Suppressor macrophage (primary cell): ENCODE measurements at regions not wholly inside any gene's neighbourhood (a gene's known extent, or its start where the extent isn't known, plus 50 kb on each side); places are given as distances from the start of the nearest gene placed in this dataset.
"Not testable (repeated sequence)": the region's sequence is repeated elsewhere in the genome, so short reads cannot be mapped to it uniquely, and the experiment has no call there.

Experiments used
- DNase-seq, 4 experiments: peaks; one replicate each; pipeline ENCODE4 v3.0.0-alpha.2; 2020 to 2022

DNA sequence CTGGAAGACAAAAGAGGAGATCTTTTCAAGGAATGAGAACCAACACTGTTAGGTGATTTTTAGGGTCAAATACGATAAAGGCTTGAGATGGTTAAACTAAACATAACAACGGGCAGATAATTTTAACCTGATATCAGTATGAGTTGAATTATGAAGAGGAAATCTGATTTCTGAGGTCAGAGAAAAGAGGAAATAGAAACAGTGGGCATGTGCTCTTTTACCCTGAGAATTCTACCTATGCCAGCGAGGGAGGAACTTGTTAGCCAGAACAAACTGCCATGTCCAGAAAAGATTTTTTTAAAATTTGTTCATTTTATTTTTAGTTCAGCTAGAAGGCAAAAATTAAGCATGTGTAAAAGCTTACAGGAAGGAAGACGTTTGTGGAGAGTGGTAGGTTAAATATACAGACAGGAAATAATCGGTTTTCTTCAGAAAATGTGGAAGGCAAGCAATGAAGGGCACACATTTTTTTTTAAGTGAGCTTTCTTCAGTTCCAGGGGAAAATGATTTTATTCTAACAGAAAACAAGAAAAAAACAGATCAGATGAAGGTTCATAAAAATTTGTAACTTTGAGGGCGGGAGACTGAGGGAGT lies 1745.3 kb downstream of the MRPL39 start:
- DNase-seq = peak in 2 of 4 experiments; percentile 10

DNA sequence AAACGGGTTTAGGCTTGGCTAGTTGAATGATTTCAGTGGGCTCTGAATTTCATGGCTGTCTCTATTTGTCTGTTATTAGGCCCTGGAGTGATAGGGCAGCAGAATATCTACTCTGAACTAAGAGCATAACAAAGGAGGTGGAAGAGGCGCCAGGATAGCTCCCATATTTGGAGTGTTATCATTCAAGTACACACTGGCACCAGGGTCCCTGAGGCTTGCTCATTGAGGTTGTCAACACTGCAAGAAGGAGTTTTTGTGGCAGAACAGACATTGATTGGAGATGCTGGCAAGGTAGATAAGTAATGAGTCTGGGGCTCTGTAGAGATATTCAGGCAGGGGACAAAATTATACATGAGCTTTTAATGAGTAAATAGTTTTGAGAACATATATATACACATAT lies 1748.4 kb downstream of the MRPL39 start:
- no peak for DNase-seq

DNA sequence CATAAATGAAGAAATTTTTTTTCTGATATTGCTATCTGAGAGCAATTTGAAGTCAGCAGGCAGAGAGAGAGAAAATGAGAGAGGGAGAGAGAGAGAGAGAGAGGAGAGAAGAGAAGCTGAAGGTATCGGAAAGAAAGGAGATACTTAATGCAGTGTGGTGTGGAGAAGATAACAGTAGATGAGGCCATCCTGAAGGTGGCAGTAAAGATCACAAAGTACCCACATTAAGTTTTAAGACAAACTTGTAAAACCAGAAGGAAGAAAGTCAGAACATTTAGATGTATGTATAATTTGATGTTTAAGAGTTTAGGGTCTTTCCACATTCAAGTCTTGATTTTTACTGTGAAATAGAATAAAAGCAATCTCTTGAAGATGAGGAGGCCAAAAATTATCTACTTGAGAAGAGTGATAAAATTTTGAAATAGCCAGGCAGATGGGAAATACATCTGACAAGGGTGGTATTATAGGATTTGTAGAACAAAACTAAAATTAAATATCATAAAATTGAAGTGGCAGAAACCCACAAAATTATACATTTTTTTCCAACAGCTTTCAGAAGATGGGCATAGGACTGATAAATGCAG lies 1753.4 kb downstream of the MRPL39 start:
- DNase-seq = peak; percentile 36 to 63 (median 42)

DNA sequence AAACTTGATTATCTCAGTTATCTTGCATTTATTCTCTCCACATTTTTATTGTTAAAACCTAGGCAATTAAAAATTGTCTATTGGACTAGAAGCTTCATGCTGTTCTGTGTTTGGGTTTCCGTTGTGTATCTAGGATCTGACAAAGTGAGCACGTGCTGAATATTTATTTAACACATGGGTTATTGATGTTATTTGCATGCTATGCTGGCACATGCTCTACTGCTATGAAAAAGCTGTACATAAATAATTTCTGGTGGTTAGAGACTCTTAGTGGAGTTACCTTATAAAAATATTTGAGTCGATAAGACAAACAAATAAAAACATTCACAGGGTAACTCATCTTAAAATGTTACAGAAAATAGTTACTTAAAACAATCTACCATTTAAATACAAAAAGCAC lies 1769.7 kb downstream of the MRPL39 start:
- DNase-seq = no peak

DNA sequence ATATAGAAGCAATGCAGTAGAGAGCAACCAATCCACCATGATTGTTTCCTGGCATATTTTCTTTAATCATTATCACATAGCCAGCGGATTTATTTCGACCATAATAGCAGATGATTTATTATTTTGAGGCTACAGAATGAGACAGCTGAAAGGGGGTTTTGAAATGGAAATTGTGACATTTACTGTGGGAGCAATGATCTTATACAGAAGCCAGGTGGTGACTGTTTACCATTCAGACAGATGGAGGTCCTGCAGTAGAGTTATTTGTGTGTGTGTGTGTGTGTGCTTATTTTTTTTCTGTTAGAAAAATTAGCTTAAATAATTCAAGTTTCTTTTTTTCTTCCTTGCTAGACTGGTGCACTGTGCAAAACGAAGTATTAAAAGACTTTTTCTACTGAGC lies 1784.5 kb downstream of the MRPL39 start:
- DNase-seq = no peak

DNA sequence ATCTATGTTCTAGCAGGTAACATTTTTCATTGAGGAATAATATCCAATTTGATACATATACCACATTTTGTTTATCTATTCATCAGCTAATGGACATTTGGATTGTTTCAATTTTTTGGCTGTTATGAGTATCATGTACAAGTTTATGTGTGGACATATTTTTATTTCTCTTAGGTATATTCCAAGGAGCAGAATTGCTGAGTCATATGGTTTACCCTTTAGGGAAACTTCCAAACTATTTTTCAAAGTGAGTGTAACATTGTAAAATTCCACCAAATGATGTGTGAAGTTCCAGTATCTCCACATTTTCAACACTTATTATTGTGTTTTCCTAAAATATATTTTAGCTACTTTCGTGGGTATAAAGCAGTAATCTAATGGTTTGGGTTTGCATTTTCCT lies 1789.9 kb downstream of the MRPL39 start:
- no peak for DNase-seq

DNA sequence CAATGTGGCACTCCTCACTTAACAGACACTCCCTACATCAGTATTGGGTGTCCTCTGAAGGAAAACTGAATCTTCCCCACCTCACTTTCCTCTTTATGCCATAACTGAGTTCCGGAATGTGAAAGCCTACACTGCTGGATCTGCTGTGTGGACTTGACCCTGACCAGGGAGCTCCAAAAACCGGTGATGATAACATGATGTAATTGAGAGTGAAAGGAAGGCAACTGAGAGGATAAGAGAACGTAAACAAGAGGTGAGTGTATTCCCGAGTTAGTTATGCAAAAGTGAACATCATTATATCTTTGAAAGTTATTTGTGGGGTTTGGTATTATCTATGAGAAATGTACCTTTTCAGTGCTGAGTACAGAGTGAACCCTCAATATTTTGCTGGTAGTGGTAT lies 1794.8 kb downstream of the MRPL39 start:
- DNase-seq = no peak

DNA sequence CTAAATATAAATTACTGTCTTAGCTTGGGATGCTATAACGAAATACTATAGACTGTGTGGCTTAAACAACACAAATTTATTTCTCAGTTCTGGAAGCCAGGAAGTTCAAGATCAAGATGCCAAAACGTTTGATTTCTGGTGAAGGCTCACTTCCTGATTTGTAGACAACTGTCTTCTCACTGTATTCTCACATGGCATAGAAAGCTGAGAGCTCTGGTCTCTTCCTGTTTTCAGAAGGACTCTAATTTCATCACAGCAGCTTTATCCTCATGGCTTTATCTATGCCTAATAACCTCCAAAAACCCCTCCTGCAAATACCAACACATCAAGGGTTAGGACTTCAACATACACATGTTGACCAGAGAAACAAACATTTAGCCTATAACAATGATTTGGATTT lies 1795.5 kb downstream of the MRPL39 start:
- peak; percentile 27 to 69 (median 57) for DNase-seq

- DNase-seq = no peak
Measured at GRCh38 chr21:23809573-23809972, 1797.7 kb downstream of the MRPL39 start.

- DNase-seq = not testable (repeated sequence)
Measured at GRCh38 chr21:23806966-23807548, 1800.2 kb downstream of the MRPL39 start.

DNA sequence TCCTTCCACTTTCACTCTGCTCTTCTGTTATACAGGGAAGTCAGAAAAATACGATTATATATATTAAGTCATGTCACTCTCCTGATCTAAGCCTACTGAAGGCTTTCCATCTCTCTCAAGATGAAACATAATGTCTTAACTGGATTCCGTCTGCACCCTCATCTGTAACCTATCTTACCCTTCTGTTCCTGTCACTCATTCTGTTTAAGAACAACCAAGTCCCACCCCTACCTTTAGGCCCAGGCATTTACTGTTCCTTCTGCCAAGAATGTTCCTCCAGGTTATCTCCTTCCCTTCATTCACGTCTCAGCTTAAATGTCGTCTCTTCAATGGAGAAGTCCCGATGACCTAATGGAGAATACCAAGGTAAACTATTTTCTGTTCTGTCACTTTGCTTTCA lies 1802.4 kb downstream of the MRPL39 start:
- DNase-seq = no peak

GRCh38 chr21:23801292-23801691 lies 1806.0 kb downstream of the MRPL39 start:
- DNase-seq = peak in 1 of 4 experiments; percentile 2

DNA sequence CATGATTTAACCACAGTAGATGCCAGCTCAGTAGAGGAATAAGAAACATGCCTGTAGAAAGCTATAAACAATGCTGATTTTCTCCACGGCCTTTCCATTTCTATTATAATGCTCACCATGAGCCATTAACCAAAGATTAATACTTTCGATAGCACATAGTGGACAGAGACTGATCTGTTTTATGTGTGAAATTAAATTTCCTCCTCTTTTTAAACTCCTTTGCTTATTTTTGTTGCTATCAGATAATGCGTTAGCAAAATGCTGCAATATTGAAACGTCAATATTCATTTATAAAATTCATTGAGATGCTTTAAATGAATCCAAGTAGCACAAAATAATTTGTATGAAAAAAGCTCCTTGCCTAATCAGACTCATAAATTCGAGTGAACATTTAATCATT lies 1807.9 kb downstream of the MRPL39 start:
- DNase-seq = no peak

GRCh38 chr21:23792300-23792699 lies 1815.0 kb downstream of the MRPL39 start:
- DNase-seq = no peak

- DNase-seq = no peak
Measured at GRCh38 chr21:23789864-23790263, 1817.4 kb downstream of the MRPL39 start.

DNA sequence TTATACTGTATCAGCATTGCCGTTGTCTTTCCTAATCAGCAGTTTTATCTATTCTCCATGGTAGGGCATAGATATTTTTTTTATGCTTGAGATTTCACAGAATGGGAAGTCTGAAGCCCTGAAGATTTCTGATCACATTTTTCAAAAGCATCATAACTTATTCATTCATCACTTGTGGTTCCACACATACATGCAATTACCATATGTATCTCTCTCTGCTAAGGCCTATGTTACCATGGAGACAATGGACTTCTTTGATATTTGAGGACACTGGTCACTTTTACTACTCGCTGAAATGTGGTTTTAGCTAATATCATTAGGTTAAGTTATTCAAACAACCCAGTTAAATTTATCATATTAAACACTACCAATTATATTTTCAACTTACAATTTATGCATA lies 1827.0 kb downstream of the MRPL39 start:
- DNase-seq = no peak

GRCh38 chr21:23743821-23744220 lies 1863.5 kb downstream of the MRPL39 start:
- no peak for DNase-seq

GRCh38 chr21:23740463-23740862 lies 1866.8 kb downstream of the MRPL39 start:
- no peak for DNase-seq

DNA sequence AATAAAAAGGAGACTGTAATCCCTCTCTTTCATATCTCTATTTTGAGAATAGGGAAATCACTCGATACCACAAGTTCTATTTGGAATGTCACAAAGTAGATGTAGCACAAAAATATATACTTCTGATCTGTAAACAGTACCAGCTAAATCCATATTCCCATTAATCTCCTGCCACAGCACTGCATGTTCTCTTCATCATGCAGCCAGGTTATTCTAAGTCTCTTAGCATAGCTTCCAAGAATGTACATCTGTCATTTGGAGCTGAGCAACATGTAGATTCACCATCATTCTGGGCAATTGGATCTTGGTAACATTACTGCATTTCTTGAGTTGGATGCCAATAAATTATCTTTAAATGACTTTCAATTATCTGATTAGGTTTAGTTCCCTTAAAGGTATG lies 1874.5 kb downstream of the MRPL39 start:
- no peak for DNase-seq

DNA sequence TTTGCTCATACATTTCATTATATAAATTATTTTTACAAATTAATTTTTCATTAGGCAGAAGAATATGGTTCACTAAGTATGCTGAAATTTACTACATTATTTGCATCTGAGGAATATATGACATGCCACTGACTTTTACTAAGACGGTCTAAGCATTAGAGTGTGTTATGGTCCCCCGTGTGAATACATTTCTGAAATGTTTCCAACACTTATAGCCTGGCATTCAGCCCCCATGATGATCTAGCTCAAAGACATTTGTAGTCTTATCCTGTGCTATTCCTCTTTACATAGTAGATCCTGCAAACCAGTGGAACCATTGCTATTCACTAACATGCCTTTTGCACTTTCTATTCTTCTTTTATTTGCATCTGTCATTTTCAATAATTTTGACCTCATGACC lies 1878.0 kb downstream of the MRPL39 start:
- DNase-seq = no peak

- no peak for DNase-seq
Measured at GRCh38 chr21:23725576-23725975, 1881.7 kb downstream of the MRPL39 start.

GRCh38 chr21:23718446-23719285 lies 1888.6 kb downstream of the MRPL39 start:
- no peak for DNase-seq

DNA sequence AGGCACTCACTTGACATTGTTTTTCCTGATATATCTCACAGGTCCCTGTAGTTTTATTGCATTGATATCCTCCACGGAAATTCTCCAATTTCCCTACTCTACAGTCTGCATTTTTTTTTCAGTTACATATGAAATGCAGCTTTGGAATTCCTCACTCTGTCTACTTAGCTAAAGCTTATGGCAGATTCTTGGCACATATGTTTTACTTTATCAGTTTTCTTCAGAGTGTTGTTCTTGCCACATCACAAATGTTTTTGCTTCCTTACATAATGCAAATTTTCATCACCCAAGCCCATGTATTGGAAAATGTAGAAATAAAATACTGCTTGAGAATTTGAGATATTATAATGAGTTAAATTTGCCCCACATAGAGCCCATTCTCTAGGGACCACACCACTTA lies 1895.1 kb downstream of the MRPL39 start:
- DNase-seq = no peak

DNA sequence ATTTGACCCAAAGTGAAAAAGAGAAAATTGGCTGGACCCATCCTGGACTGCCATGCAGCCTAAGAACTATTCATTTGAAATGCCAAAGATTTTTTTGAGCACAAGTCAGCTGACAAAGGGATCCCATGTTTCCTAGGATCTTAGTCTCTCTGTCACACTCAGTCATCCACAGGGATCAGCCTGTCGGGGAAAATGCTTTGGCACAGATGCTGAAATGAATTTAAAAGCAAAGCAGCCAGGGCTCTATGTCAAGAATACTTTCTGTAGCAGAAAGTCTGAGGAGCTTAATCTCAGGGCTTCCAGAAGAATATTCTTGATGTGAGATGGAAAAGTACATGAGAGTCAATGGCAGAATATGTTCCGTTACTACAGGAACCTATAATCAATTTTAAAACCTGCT lies 1900.8 kb downstream of the MRPL39 start:
- DNase-seq = no peak
